DND-41 (cell line): ENCODE measurements at regions not wholly inside any gene's neighbourhood (a gene's known extent, or its start where the extent isn't known, plus 50 kb on each side); places are given as distances from the start of the nearest gene placed in this dataset.

ENCODE experiments used
- ATAC-seq: fragments of 200-7000 bp; cut with Tn5 transposase; 3 replicates; pipeline ENCODE4 v1.9.1; 2021; ENCODE audit warnings: low read depth; ENCODE audit not compliant: insufficient read depth
- DNase-seq: peaks from one replicate; pipeline ENCODE4 v3.0.0-alpha.2; 2020
- H2AFZ ChIP-seq: 2 replicates; pipeline ENCODE4 v1.6.0; 2012; ENCODE audit warnings: low read depth, low read length
- H3K27ac ChIP-seq: 2 replicates; pipeline ENCODE4 v1.5.1; 2012; ENCODE audit warnings: low read length, inconsistent platforms
- H3K27me3 ChIP-seq: fragments of 200-600 bp; sonication (generic); 2 replicates; pipeline ENCODE4 v1.6.0; 2012; ENCODE audit warnings: low read length, mild to moderate bottlenecking, inconsistent platforms; ENCODE audit not compliant: insufficient read depth, poor library complexity
- H3K36me3 ChIP-seq: 2 replicates; pipeline ENCODE4 v1.5.1; 2012; ENCODE audit warnings: low read length, inconsistent platforms; ENCODE audit not compliant: insufficient read depth
- H3K4me1 ChIP-seq: 2 replicates; pipeline ENCODE4 v1.5.1; 2012; ENCODE audit warnings: mild to moderate bottlenecking, low read length; ENCODE audit not compliant: insufficient read depth
- H3K4me2 ChIP-seq: 2 replicates; pipeline ENCODE4 v1.6.0; 2012; ENCODE audit warnings: mild to moderate bottlenecking, moderate library complexity, low read length, inconsistent platforms; ENCODE audit not compliant: insufficient read depth
- H3K4me3 ChIP-seq, 2 experiments: fragments of 200-600 bp in 1 of 2; shearing (Covaris generic) in 1 of 2; 2 replicates each; pipeline ENCODE4 v1.5.1; 2012 to 2016; ENCODE audit warnings: inconsistent platforms in 2 of 2, low read length in 2 of 2, mild to moderate bottlenecking in 2 of 2, low read depth in 1 of 2, moderate library complexity in 1 of 2
- H3K79me2 ChIP-seq: 2 replicates; pipeline ENCODE4 v1.6.0; 2012; ENCODE audit warnings: low read length, inconsistent platforms; ENCODE audit not compliant: insufficient read depth
- H3K9ac ChIP-seq: 2 replicates; pipeline ENCODE4 v1.6.0; 2012; ENCODE audit warnings: low read depth, mild to moderate bottlenecking, inconsistent platforms, low read length, moderate library complexity
- H3K9me3 ChIP-seq: 2 replicates; pipeline ENCODE4 v1.5.1; 2012; ENCODE audit warnings: low read length, moderate library complexity, mild to moderate bottlenecking, inconsistent platforms; ENCODE audit not compliant: insufficient read depth, severe bottlenecking
- H4K20me1 ChIP-seq: 2 replicates; pipeline ENCODE4 v1.6.0; 2012; ENCODE audit warnings: low read length; ENCODE audit not compliant: insufficient read depth
- CTCF ChIP-seq: IDR thresholded peaks from 2 replicates; pipeline ENCODE4 v1.5.1; 2012; ENCODE audit warnings: borderline replicate concordance, low read length, moderate library complexity, mild to moderate bottlenecking; ENCODE audit not compliant: poor library complexity, severe bottlenecking; ENCODE audit errors: extremely low read depth
- EZH2 ChIP-seq: IDR thresholded peaks from 3 replicates; pipeline ENCODE4 v1.6.1; 2012; ENCODE audit warnings: borderline replicate concordance, low read depth, mild to moderate bottlenecking, moderate library complexity, low read length, inconsistent platforms; ENCODE audit not compliant: severe bottlenecking

GRCh38 chr9:14533867-14534640, 159.2 kb downstream of the ZDHHC21 start:
- H4K20me1 ChIP-seq: no peaks in the 10 kb centered on the region
- no peak for DNase-seq
- ATAC-seq: no peak
- H3K79me2 ChIP-seq: no peaks in the 10 kb centered on the region
- no peaks in the 10 kb centered on the region for H3K27me3 ChIP-seq
- H3K36me3 ChIP-seq: no peaks in the 10 kb centered on the region
- H3K4me2 ChIP-seq: no peak overlapping the region
- no peaks in the 10 kb centered on the region for H3K9me3 ChIP-seq
- H2AFZ ChIP-seq: no peak overlapping the region
- H3K27ac ChIP-seq: no peak overlapping the region
- no peak overlapping the region for H3K9ac ChIP-seq
- no peak overlapping the region for H3K4me3 ChIP-seq
- no peak for TF ChIP-seq CTCF
- TF ChIP-seq EZH2: no peak
- no peaks in the 10 kb centered on the region for H3K4me1 ChIP-seq

GRCh38 chr9:14532456-14533115, 160.6 kb downstream of the ZDHHC21 start:
- no peak for ATAC-seq
- Histone ChIP-seq H3K4me3 (no peak overlapping the region), H2AFZ (no peak overlapping the region), H3K36me3 (no peaks in the 10 kb centered on the region), H3K27me3 (no peaks in the 10 kb centered on the region), H4K20me1 (no peaks in the 10 kb centered on the region), H3K4me2 (no peak overlapping the region), H3K79me2 (no peaks in the 10 kb centered on the region), H3K9me3 (no peaks in the 10 kb centered on the region), H3K9ac (no peak overlapping the region), H3K4me1 (no peaks in the 10 kb centered on the region), H3K27ac (no peak overlapping the region)
- TF ChIP-seq CTCF (no peak), EZH2 (no peak)
- DNase-seq: no peak

- TF ChIP-seq EZH2 (no peak), CTCF (no peak)
- no peaks in the 10 kb centered on the region for H3K27me3 ChIP-seq
- no peak for DNase-seq
- H3K36me3 ChIP-seq: no peaks in the 10 kb centered on the region
- H3K79me2 ChIP-seq: no peaks in the 10 kb centered on the region
- no peak overlapping the region for H3K4me2 ChIP-seq
- no peaks in the 10 kb centered on the region for H4K20me1 ChIP-seq
- no peak overlapping the region for H3K4me3 ChIP-seq
- no peak overlapping the region for H3K9ac ChIP-seq
- no peaks in the 10 kb centered on the region for H3K9me3 ChIP-seq
- ATAC-seq: no peak
- H2AFZ ChIP-seq: no peak overlapping the region
- H3K4me1 ChIP-seq: no peaks in the 10 kb centered on the region
- no peak overlapping the region for H3K27ac ChIP-seq
Measured at GRCh38 chr9:14531341-14532269, 161.6 kb downstream of the ZDHHC21 start.
